Keratinocyte (primary cell): ENCODE measurements at regions not wholly inside any gene's neighbourhood (a gene's known extent, or its start where the extent isn't known, plus 50 kb on each side); places are given as distances from the start of the nearest gene placed in this dataset.

ENCODE experiments used
- DNase-seq: peaks from one replicate; pipeline ENCODE4 v3.0.0-alpha.2; 2011; ENCODE audit warnings: low read depth, missing footprints, low spot score
- FAIRE-seq: peaks from 2 replicates; lab custom pipeline; 2011; peaks lifted over from hg19 to GRCh38; lab: Jason Lieb, UNC
- H2AFZ ChIP-seq: 2 replicates; pipeline ENCODE4 v1.6.0; 2012; ENCODE audit warnings: low read length, control low read depth, inconsistent platforms; ENCODE audit not compliant: control insufficient read depth
- H3K27ac ChIP-seq: 2 replicates; pipeline ENCODE4 v1.5.1; 2011; ENCODE audit warnings: low read length; ENCODE audit not compliant: control insufficient read depth, insufficient read depth
- H3K27me3 ChIP-seq: 3 replicates; pipeline ENCODE4 v1.6.0; 2011; ENCODE audit warnings: low read length; ENCODE audit not compliant: control insufficient read depth, insufficient read depth; ENCODE audit errors: extremely low read depth
- H3K36me3 ChIP-seq, 2 experiments: 2 replicates in 1 of 2; 3 replicates in 1 of 2; pipeline ENCODE4 v1.5.1; 2011; ENCODE audit warnings: low read length in 2 of 2, mild to moderate bottlenecking in 1 of 2; ENCODE audit not compliant: control insufficient read depth in 2 of 2, insufficient read depth in 2 of 2; ENCODE audit errors: extremely low read depth in 1 of 2
- H3K4me1 ChIP-seq: 3 replicates; pipeline ENCODE4 v1.5.1; 2011; ENCODE audit warnings: low read length; ENCODE audit not compliant: control insufficient read depth, insufficient read depth; ENCODE audit errors: extremely low read depth
- H3K4me2 ChIP-seq: 3 replicates; pipeline ENCODE4 v1.6.0; 2011; ENCODE audit warnings: low read depth, low read length; ENCODE audit not compliant: control insufficient read depth, insufficient read depth; ENCODE audit errors: extremely low read depth
- H3K4me3 ChIP-seq, 3 experiments: fragments of 200-600 bp in 1 of 3; sonication (generic) in 1 of 3; 2 replicates in 2 of 3; 3 replicates in 1 of 3; pipeline ENCODE4 v1.5.1; 2011 to 2016; ENCODE audit warnings: low read length in 3 of 3, mild to moderate bottlenecking in 3 of 3, control low read depth in 2 of 3, inconsistent platforms in 1 of 3, low read depth in 1 of 3, mixed read lengths in 1 of 3, mixed run types in 1 of 3, moderate library complexity in 1 of 3; ENCODE audit not compliant: control insufficient read depth in 2 of 3, insufficient read depth in 2 of 3; ENCODE audit errors: extremely low read depth in 1 of 3
- H3K79me2 ChIP-seq: 2 replicates; pipeline ENCODE4 v1.6.0; 2012; ENCODE audit warnings: low read length; ENCODE audit not compliant: control insufficient read depth, insufficient read depth
- H3K9ac ChIP-seq: 3 replicates; pipeline ENCODE4 v1.6.0; 2011; ENCODE audit warnings: low read length; ENCODE audit not compliant: control insufficient read depth, insufficient read depth; ENCODE audit errors: extremely low read depth
- H3K9me1 ChIP-seq: 3 replicates; pipeline ENCODE4 v1.6.0; 2011; ENCODE audit warnings: low read length; ENCODE audit not compliant: control insufficient read depth, insufficient read depth; ENCODE audit errors: extremely low read depth
- H3K9me3 ChIP-seq: 2 replicates; pipeline ENCODE4 v1.5.1; 2012; ENCODE audit warnings: low read depth, low read length; ENCODE audit not compliant: control insufficient read depth
- H4K20me1 ChIP-seq: 3 replicates; pipeline ENCODE4 v1.6.0; 2011; ENCODE audit warnings: low read length; ENCODE audit not compliant: control insufficient read depth, insufficient read depth; ENCODE audit errors: extremely low read depth
- CTCF ChIP-seq, 3 experiments: IDR thresholded peaks in 1 of 3; conservative IDR thresholded peaks in 1 of 3; optimal IDR thresholded peaks in 1 of 3; 2 replicates in 2 of 3; 3 replicates in 1 of 3; pipeline versions ENCODE3 to v1.5.1; 2011; ENCODE audit warnings: low read length in 3 of 3, mild to moderate bottlenecking in 3 of 3, moderate library complexity in 2 of 3, control low read depth in 1 of 3, inconsistent platforms in 1 of 3; ENCODE audit not compliant: insufficient read depth in 2 of 3; ENCODE audit errors: extremely low read depth in 1 of 3
- EZH2 ChIP-seq: IDR thresholded peaks from one replicate; pipeline ENCODE4 v1.6.1; 2012; ENCODE audit warnings: inconsistent platforms, mild to moderate bottlenecking, low read length, moderate library complexity
- dilution Hi-C: fragments of 300-500 bp; cut with MboI; formaldehyde crosslinking; loops from one replicate; pipeline ENCODE4 v1.7.0; 2020; ENCODE audit warnings: low sequenced_read_pairs; ENCODE audit not compliant: extremely low pct_ligation_motif_present

- no peak for FAIRE-seq
- dilution Hi-C loops, result no loop called here
Observed at GRCh38 chr11:103671143-103671651, 365.2 kb upstream of the DDI1 start.

GRCh38 chr11:103673773-103674172, 362.7 kb upstream of the DDI1 start:
- no peak for TF ChIP-seq CTCF (optimal IDR thresholded peaks at IDR 0.05 in 1 of 3, IDR thresholded peaks at IDR 0.05 in 1 of 3, conservative IDR thresholded peaks at IDR 0.05 in 1 of 3; ENCODE audit: extremely low read depth in 1 of 3, insufficient read depth in 2 of 3, low read length in 3 of 3)
- TF ChIP-seq EZH2, result no peak
- Histone ChIP-seq H3K4me2 (no peak overlapping the region), H3K9me3 (no peaks in the 10 kb centered on the region), H3K79me2 (no peaks in the 10 kb centered on the region), H3K9me1 (no peaks in the 10 kb centered on the region), H2AFZ (no peak overlapping the region), H4K20me1 (no peaks in the 10 kb centered on the region), H3K4me3 (no peak overlapping the region), H3K27me3 (no peaks in the 10 kb centered on the region), H3K36me3 (no peaks in the 10 kb centered on the region), H3K9ac (no peak overlapping the region), H3K4me1 (no peaks in the 10 kb centered on the region), H3K27ac (no peak overlapping the region)
- dilution Hi-C loops, result no loop called here
- no peak for DNase-seq
- no peak for FAIRE-seq

More at GRCh38 chr11:103671143-103671651, 365.2 kb upstream of the DDI1 start:
- Histone ChIP-seq H3K4me3 (no peak overlapping the region), H3K79me2 (no peaks in the 10 kb centered on the region), H3K9ac (no peak overlapping the region), H4K20me1 (no peaks in the 10 kb centered on the region), H3K4me1 (no peaks in the 10 kb centered on the region), H3K27ac (no peak overlapping the region), H3K9me3 (no peaks in the 10 kb centered on the region), H3K9me1 (no peaks in the 10 kb centered on the region), H2AFZ (no peak overlapping the region), H3K36me3 (no peaks in the 10 kb centered on the region), H3K27me3 (no peaks in the 10 kb centered on the region), H3K4me2 (no peak overlapping the region)
- TF ChIP-seq EZH2 (no peak), CTCF (optimal IDR thresholded peaks at IDR 0.05 in 1 of 3, IDR thresholded peaks at IDR 0.05 in 1 of 3, conservative IDR thresholded peaks at IDR 0.05 in 1 of 3; ENCODE audit: extremely low read depth in 1 of 3, insufficient read depth in 2 of 3, low read length in 3 of 3) (peak in 2 of 3 experiments; percentile 6 to 25)
- no peak for DNase-seq
